BLaER1 treated with 17β-estradiol and CSF1 and Interleukin-3, amounts not matched to agents 10 nM and 100 nM (cell line): ENCODE measurements at regions not wholly inside any gene's neighbourhood (a gene's known extent, or its start where the extent isn't known, plus 50 kb on each side); places are given as distances from the start of the nearest gene placed in this dataset.

Experiments
- H3K27ac ChIP-seq, 11 experiments: shearing (Covaris generic); formaldehyde crosslinking; 2 replicates each; pipeline ENCODE4 v1.8.1; 2022
- H3K27me3 ChIP-seq, 11 experiments: shearing (Covaris generic); formaldehyde crosslinking; 2 replicates each; pipeline ENCODE4 v1.8.1; 2022
- H3K36me3 ChIP-seq, 11 experiments: shearing (Covaris generic); formaldehyde crosslinking; 2 replicates each; pipeline ENCODE4 v1.8.1; 2022
- H3K4me1 ChIP-seq, 10 experiments: shearing (Covaris generic); formaldehyde crosslinking; 2 replicates each; pipeline ENCODE4 v1.8.1; 2022
- H3K4me2 ChIP-seq, 11 experiments: shearing (Covaris generic); formaldehyde crosslinking; 2 replicates each; pipeline ENCODE4 v1.8.1; 2022
- H3K4me3 ChIP-seq, 10 experiments: shearing (Covaris generic); formaldehyde crosslinking; 2 replicates each; pipeline ENCODE4 v1.8.1; 2022
- H3K9ac ChIP-seq, 11 experiments: shearing (Covaris generic); formaldehyde crosslinking; 2 replicates each; pipeline ENCODE4 v1.8.1; 2022
- H3K9me3 ChIP-seq, 11 experiments: shearing (Covaris generic); formaldehyde crosslinking; replicated peaks in 1 of 11; 2 replicates each; pipeline ENCODE4 v1.8.1; 2022
- H4K20me1 ChIP-seq, 11 experiments: shearing (Covaris generic); formaldehyde crosslinking; 2 replicates each; pipeline ENCODE4 v1.8.1; 2022
- Cebpa-rat ChIP-seq, 11 experiments: shearing (Covaris generic); IDR thresholded peaks; 2 replicates each; pipeline ENCODE4 v1.8.1; 2022

DNA sequence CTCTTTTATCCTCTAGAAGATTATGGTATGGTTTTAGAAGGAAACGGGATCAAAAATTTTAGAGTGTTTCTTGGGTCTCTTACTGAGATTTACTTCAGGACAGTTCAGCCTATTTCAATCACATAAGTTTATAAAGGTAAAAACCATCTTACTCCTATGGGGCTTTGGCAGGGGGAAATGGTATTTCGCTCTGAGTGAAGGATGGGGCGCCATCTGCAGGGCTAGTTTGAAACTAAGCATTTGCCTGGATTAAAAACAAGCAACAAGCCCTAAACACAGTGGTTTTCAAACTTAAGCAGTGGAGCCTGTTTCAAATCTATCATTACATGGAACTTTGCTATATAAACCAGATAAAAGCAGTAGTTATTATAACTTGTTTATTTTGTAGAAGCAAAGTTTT is 361.5 kb upstream of the FMR1 start:
- no peak overlapping the region for H3K9ac ChIP-seq
- H3K27me3 ChIP-seq = peaks cover 17 to 83% (median 52%) of the 10 kb centered on the region in 11 experiments; a peak in 21 of 22 replicates
- H3K9me3 ChIP-seq = no peaks in the 10 kb centered on the region
- no peak overlapping the region for H3K4me3 ChIP-seq
- H3K27ac ChIP-seq = no peak overlapping the region
- H4K20me1 ChIP-seq = no peaks in the 10 kb centered on the region
- H3K4me2 ChIP-seq = no peak overlapping the region
- no peaks in the 10 kb centered on the region for H3K4me1 ChIP-seq
- no peak for TF ChIP-seq Cebpa-rat (IDR thresholded peaks at IDR 0.05)
- H3K36me3 ChIP-seq = no peaks in the 10 kb centered on the region

DNA sequence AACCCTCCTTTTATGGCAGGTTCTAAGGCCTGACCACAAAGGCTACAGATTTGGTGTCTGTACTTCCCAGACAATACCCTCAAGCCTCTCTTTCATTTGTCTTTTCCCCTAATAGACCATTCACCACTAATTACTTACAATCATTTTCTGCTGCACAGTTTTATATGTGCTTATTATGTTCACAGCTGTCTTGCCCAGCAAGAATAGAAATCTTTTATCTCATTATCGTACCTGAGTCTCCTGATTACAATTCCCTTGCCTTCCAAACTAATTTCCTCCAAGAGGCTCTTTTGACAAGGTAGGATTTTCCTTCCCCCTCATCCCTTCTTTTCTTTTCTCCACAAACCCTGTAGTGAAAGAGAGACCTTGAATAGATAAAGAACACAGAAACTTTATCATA is 352.5 kb upstream of the FMR1 start:
- no peak for TF ChIP-seq Cebpa-rat (IDR thresholded peaks at IDR 0.05)
- no peaks in the 10 kb centered on the region for H4K20me1 ChIP-seq
- no peak overlapping the region for H3K27ac ChIP-seq
- no peak overlapping the region for H3K4me2 ChIP-seq
- H3K36me3 ChIP-seq = no peaks in the 10 kb centered on the region
- H3K4me3 ChIP-seq = no peak overlapping the region
- H3K4me1 ChIP-seq = no peaks in the 10 kb centered on the region
- H3K9me3 ChIP-seq = no peaks in the 10 kb centered on the region
- no peak overlapping the region for H3K9ac ChIP-seq
- peaks cover 14 to 63% (median 50%) of the 10 kb centered on the region in 11 experiments; a peak in 19 of 22 replicates for H3K27me3 ChIP-seq

- no peak overlapping the region for H3K27ac ChIP-seq
- TF ChIP-seq Cebpa-rat (IDR thresholded peaks at IDR 0.05) = no peak
These were observed 346.5 kb upstream of the FMR1 start for GRCh38 chrX:147565237-147565636.

GRCh38 chrX:147570483-147570882 is 341.2 kb upstream of the FMR1 start:
- no peak for TF ChIP-seq Cebpa-rat (IDR thresholded peaks at IDR 0.05)
- Histone ChIP-seq H3K36me3 (no peaks in the 10 kb centered on the region), H3K27ac (no peak overlapping the region), H4K20me1 (no peaks in the 10 kb centered on the region; a peak in 2 of 22 replicates), H3K27me3 (peaks cover 45 to 94% (median 69%) of the 10 kb centered on the region in 11 experiments), H3K4me3 (no peak overlapping the region), H3K4me2 (no peak overlapping the region), H3K9me3 (no peaks in the 10 kb centered on the region), H3K9ac (no peak overlapping the region), H3K4me1 (0 out of 20 replicates have a peak, but pooled peaks cover 0 to 5% (median 0%) of the 10 kb centered on the region in 10 experiments)

More at GRCh38 chrX:147565237-147565636, 346.5 kb upstream of the FMR1 start:
- Histone ChIP-seq H3K36me3 (no peaks in the 10 kb centered on the region), H3K4me2 (peak overlapping the region in 3 of 11 experiments; percentile 7 to 47 (median 27); a peak in 4 of 22 replicates), H3K27me3 (peaks cover 9 to 64% (median 39%) of the 10 kb centered on the region in 11 experiments; a peak in 20 of 22 replicates), H4K20me1 (no peaks in the 10 kb centered on the region), H3K4me1 (peaks cover 0 to 14% (median 0%) of the 10 kb centered on the region in 10 experiments; a peak in 5 of 20 replicates), H3K4me3 (no peak overlapping the region), H3K9me3 (no peaks in the 10 kb centered on the region), H3K9ac (no peak overlapping the region)

DNA sequence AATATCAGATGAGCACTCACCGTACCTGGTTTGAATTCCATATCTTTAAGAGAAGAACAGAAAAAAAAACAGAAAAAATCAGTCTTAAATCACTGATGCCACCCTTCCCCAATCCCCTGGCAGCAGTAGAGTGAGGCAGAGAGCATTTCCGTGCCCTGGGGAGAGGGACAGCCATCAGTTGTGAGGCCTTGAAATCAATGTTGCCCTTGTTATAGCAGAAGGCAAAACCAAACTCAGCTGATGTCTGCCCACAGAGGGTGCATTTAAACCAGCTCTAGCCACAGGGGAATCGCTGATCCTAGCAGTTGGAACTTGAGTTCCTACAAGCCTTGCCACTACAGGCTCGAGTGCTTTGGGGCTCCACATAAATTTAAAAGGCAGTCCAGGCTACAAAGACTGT is 338.5 kb upstream of the FMR1 start:
- no peak overlapping the region for H3K4me3 ChIP-seq
- peaks cover 57 to 96% (median 77%) of the 10 kb centered on the region in 11 experiments for H3K27me3 ChIP-seq
- H3K36me3 ChIP-seq = no peaks in the 10 kb centered on the region
- no peaks in the 10 kb centered on the region for H3K4me1 ChIP-seq
- no peak overlapping the region for H3K9ac ChIP-seq
- no peak for TF ChIP-seq Cebpa-rat (IDR thresholded peaks at IDR 0.05)
- no peak overlapping the region for H3K4me2 ChIP-seq
- H3K9me3 ChIP-seq = no peaks in the 10 kb centered on the region
- H3K27ac ChIP-seq = no peak overlapping the region
- H4K20me1 ChIP-seq = no peaks in the 10 kb centered on the region; a peak in 2 of 22 replicates

DNA sequence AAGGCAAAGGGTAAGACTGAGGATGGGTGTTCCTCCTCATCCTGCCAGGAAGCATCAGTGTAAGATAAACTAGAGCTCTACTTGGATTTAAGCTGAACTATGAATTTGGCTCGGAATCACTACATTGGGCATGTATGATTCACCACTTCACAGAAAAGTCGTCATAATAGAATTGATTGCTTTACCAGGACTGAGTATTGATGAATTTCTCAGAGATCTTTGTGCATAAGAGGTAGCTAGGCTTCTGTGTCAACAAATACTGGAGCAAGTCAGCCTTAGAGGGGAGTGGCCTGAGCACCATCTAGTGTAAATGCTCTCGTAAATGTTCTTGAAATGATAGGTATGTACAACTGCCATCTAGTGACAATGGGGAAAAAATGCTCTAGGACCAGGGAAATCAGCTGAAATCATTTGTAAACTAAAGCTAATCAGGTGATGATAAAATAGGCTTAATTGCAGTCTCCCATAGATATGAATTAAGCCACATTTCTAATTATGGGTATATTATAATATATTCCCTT is 309.5 kb upstream of the FMR1 start:
- no peak for TF ChIP-seq Cebpa-rat (IDR thresholded peaks at IDR 0.05)
- Histone ChIP-seq H3K9me3 (no peaks in the 10 kb centered on the region), H3K27ac (no peak overlapping the region), H4K20me1 (no peaks in the 10 kb centered on the region), H3K27me3 (peaks cover 24 to 83% (median 69%) of the 10 kb centered on the region in 11 experiments; a peak in 21 of 22 replicates), H3K9ac (no peak overlapping the region), H3K36me3 (no peaks in the 10 kb centered on the region), H3K4me3 (no peak overlapping the region), H3K4me2 (no peak overlapping the region), H3K4me1 (no peaks in the 10 kb centered on the region)

GRCh38 chrX:147626605-147627004 is 285.1 kb upstream of the FMR1 start:
- TF ChIP-seq Cebpa-rat (IDR thresholded peaks at IDR 0.05) = no peak
- Histone ChIP-seq H4K20me1 (no peaks in the 10 kb centered on the region), H3K36me3 (no peaks in the 10 kb centered on the region), H3K9me3 (no peaks in the 10 kb centered on the region), H3K4me1 (no peaks in the 10 kb centered on the region), H3K27ac (no peak overlapping the region), H3K27me3 (peaks cover 50 to 94% (median 83%) of the 10 kb centered on the region in 11 experiments), H3K9ac (no peak overlapping the region), H3K4me2 (no peak overlapping the region), H3K4me3 (no peak overlapping the region)

DNA sequence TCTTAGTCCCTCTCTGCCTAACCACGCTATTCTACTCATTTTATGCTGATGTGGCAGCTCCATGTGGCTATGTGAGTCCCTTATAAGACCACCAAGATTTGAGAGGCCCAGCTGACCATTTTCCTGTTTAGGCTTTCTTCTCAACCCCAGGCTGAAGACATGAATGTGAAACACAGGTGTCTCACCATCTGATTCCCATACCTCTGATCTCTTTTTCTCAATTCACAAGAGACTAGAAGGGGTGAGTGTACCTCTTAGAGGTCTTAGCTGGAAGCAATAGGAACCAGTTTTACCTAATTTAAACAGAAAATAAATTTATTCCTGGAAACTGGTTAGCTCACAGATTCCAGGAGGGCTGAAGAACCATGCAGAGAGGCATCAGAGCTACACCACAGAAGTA is 276.5 kb upstream of the FMR1 start:
- Histone ChIP-seq H4K20me1 (no peaks in the 10 kb centered on the region), H3K27ac (no peak overlapping the region), H3K9ac (no peak overlapping the region), H3K4me1 (no peaks in the 10 kb centered on the region), H3K36me3 (no peaks in the 10 kb centered on the region), H3K9me3 (peaks cover 0 to 24% (median 16%) of the 10 kb centered on the region in 11 experiments; a peak in 14 of 22 replicates), H3K4me3 (no peak overlapping the region), H3K4me2 (no peak overlapping the region), H3K27me3 (peaks cover 15 to 100% (median 87%) of the 10 kb centered on the region in 11 experiments; a peak in 21 of 22 replicates)
- no peak for TF ChIP-seq Cebpa-rat (IDR thresholded peaks at IDR 0.05)

GRCh38 chrX:147637190-147637589 is 274.5 kb upstream of the FMR1 start:
- TF ChIP-seq Cebpa-rat (IDR thresholded peaks at IDR 0.05) = no peak
- H3K9me3 ChIP-seq = peaks cover 0 to 24% (median 16%) of the 10 kb centered on the region in 11 experiments; a peak in 14 of 22 replicates
- no peaks in the 10 kb centered on the region for H3K36me3 ChIP-seq
- no peaks in the 10 kb centered on the region for H4K20me1 ChIP-seq
- no peak overlapping the region for H3K27ac ChIP-seq
- H3K4me3 ChIP-seq = no peak overlapping the region
- H3K9ac ChIP-seq = no peak overlapping the region
- no peaks in the 10 kb centered on the region for H3K4me1 ChIP-seq
- no peak overlapping the region for H3K4me2 ChIP-seq
- peaks cover 15 to 100% (median 75%) of the 10 kb centered on the region in 11 experiments; a peak in 21 of 22 replicates for H3K27me3 ChIP-seq
